Medulla oblongata (tissue), 1 donor: ENCODE measurements at regions not wholly inside any gene's neighbourhood (a gene's known extent, or its start where the extent isn't known, plus 50 kb on each side); places are given as distances from the start of the nearest gene placed in this dataset.
"Not testable (repeated sequence)": the region's sequence is repeated elsewhere in the genome, so short reads cannot be mapped to it uniquely, and the experiment has no call there.

Experiments
- DNase-seq: peaks from one replicate; pipeline ENCODE4 v3.0.0-alpha.2; 2015; ENCODE audit errors: extremely low spot score

DNA sequence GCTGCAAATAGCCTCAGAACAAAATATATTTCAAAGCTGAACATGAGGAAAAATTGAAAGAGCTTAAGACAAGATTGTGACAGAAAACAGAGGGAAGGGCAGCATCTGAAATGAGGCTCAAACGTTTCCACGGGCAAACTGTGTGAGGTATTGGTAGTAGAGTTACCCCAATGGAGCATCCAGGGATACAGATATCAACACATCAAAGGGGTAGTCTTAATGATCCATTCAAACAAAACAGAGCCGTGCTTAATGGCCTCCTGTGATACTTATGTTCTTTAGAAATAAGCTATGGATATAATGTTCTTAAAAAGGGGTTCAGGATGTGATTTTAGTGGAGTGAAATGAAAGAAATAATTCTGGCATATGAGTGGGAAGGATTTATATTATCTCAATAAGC is 430.3 kb upstream of the PDZRN3 start:
- DNase-seq = no peak

GRCh38 chr3:74054566-74054965 is 429.8 kb upstream of the PDZRN3 start:
- DNase-seq = no peak

DNA sequence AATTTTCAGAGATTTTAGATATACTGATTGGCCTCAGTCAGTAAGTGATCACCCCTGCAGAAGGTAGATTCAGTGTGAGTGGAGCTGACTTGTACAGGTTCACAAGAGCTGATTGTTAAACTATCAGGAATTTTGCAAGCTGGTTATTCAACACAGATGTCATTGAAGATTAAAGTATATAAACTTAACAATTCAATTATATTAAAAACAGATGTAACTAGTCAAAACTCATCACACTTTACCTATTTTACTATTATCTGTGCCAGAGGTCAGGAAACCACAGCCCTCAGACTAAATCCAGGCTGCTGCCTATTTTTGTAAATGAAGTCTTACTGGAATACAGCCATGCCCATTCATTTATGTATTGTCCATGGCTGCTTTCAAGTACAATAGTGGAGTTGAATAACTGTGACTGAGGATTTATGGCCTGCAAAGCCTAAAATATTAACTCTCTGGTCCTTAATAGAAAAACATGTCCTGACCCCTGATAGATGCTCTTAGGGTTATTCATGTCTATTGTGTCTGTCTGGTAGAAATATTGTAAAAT is 429.3 kb upstream of the PDZRN3 start:
- DNase-seq = no peak

DNA sequence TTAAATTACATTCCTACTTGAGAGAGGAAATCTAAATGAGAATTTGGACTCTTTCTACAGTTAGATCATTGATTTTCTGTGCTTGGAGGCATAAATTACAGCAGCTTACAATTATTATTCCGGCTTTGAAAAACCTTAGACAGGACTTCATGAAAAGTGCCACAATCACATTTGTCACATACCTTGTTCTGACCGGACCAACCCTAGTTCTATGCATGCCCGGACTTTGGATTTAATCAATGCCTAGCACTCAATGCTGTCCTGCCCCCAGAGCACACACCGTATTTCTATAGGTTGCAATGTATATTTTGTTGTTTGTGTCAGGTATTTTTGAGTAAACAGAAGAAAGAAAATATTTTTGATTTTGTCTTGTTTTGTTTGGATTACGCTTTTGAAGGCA is 424.7 kb upstream of the PDZRN3 start:
- DNase-seq = no peak

GRCh38 chr3:74048699-74049098 is 424.0 kb upstream of the PDZRN3 start:
- no peak for DNase-seq

- DNase-seq = no peak
Measured at GRCh38 chr3:74045000-74045399, 420.3 kb upstream of the PDZRN3 start.

DNA sequence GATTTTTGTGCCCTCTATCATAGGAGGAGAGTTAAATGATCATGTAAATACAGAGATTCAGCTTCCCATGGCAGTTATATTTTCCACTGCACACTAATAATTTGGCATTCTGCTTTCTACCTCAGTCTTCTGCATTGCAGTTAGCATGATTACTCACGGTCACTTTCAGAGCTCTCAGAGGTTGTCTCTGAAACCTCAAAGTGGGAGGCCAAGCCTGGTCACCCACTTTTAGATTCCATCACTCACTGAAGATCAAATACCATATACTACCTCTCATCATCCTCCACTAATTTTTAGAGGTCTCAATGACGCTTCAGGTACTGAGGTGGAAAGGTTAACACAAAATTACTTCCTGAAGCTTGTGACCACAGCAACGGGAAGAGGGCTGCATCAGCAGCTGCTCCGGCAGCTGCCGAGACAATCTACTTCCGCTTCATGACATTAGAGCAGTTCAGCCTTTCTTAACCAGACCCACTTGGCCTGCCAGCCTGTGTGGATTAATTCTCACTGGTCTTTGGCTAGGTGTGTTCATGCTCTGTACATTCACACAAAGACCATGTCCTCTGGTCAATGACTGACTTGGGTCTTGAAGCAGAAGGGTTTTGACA is 416.4 kb upstream of the PDZRN3 start:
- no peak for DNase-seq

GRCh38 chr3:74039105-74039504 is 414.4 kb upstream of the PDZRN3 start:
- DNase-seq = peak; percentile 13

DNA sequence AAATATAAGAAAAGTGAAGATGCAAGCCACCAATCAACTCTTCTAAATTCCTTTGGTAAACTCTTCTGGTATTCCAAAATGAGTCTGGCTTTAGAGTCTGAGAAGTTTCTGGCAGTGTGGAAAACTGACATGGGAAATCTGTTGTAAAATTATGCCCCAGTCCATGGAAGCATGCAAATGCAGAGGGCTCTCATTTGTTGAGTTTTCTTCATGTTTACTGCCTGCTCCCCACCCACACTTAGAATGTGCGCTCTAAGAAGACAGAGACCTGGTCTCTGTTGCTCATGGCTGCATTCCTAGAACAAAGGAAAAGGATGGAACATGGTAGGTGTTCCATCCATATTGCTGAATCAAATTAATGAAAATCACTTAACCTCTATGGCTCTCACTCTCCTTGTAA is 411.8 kb upstream of the PDZRN3 start:
- DNase-seq = no peak

GRCh38 chr3:74036102-74036501 is 411.4 kb upstream of the PDZRN3 start:
- no peak for DNase-seq

DNA sequence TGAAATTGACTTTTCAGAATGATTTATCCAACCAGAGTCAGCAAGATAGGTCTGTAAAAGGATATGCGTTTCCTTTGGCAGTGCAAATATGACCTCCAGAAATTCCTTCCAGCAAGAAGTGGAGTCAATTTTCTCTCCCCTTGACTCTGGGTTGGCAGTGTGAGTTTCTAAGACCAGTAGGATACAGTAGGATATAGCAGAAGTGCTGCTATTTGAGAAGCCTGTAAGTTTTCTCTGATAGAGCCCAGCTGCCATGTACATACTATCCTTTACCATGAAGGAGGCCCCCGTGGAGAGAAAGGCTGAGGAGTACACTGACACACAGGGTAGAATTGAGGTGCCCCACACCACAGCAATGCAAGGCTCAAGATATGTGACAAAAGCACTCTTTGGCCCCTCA is 409.1 kb upstream of the PDZRN3 start:
- DNase-seq = no peak

GRCh38 chr3:74033381-74033780 is 408.6 kb upstream of the PDZRN3 start:
- DNase-seq = no peak

DNA sequence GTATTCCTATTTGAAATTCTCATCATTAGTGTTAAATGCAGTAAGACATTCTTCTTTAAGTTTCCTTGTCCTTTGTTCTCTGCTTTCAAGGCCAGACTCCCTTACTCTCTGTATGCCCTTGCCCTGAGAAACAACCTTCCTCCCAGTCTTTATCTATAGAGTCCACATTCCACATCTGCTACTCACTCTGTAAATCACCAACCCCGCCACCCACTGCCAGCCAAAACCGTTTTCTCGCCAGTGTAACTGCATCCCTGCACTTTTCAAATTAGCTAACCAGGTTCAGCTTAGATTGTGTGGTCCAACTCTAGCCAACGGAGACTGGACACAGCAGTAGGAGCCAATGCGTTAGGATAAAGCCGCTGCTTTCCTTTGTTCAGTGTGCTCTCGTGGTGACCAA is 402.4 kb upstream of the PDZRN3 start:
- no peak for DNase-seq

DNA sequence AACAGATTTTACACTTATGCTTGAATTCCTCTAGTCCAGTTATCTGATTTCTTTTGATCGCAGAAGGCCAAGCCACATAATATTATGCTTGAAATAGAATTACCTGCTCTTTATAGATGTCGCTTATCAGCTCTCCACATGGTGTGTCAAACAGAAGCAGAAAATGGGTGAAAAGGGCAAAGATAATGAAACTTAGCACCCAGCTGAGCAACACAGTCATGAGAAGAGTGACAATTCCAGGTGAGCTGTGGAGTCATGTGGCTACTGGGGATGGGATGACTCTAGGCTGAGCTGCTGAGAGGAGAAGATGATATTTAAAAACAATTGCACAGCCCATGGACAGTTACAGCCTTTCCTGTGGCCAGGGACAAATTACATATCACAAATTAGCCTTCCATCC is 398.7 kb upstream of the PDZRN3 start:
- DNase-seq = no peak

- no peak for DNase-seq
Measured at GRCh38 chr3:74021449-74021848, 396.7 kb upstream of the PDZRN3 start.

DNA sequence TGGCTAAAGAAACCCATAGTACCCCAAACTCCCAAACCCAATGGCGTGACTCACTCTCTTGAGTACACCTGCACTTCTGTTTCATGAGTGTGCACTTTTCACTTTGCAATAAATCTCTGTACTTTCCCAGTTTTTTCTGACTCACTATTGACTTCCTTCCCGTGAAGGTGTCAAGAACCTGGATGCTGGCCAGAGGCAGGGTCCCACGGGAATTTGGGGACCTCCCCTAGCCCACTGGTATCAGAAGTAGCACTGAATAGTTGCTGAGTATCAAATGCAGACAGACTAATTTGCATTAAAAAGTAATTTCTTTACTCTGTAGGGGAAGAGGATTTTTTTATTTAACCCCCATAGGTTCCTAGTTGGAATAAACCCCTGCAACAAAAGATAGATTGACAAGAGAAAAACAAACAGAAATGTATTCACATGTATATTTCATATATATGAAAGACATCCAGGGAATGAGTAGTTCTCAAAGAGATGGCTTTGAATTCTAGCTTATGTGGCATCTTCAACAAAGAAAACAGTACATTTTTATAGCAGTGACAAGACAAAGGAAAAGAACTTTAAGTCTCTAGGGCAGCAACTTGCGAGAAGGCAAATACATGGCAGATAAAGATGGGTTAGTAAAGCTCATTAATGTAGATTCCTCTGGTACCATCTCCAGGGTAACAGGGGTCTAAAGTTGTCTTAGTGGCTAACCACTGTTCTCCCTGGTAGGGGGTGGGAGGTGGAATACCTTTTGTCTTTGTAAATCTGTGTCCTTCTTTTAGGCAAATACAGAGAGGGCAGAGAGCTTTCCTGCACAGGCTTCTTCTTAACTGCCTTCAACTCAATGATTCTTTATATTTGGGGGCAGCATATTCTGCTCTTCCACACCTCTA is 385.5 kb upstream of the PDZRN3 start:
- no peak for DNase-seq

DNA sequence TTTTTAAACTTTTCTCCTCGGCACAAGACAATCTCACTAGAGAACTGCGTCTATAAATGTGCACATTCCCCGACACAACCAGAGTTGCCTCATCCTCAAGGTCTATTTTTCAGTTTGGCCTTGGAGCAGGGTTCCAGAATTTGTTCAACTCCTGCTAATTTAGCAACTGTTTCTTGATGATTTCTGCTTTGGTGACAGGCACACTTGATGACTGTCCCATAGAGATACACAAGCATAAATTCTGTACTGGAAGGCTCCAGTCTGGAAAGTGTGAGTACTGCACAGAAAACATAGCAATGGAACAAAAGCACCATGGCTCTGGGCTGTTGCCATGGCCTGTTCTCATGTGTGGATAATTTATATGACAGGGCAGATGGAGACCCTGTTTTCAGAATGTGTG is 379.6 kb upstream of the PDZRN3 start:
- no peak for DNase-seq

- DNase-seq = no peak
Measured at GRCh38 chr3:74003734-74004133, 379.0 kb upstream of the PDZRN3 start.

GRCh38 chr3:74001436-74001835 is 376.7 kb upstream of the PDZRN3 start:
- no peak for DNase-seq

DNA sequence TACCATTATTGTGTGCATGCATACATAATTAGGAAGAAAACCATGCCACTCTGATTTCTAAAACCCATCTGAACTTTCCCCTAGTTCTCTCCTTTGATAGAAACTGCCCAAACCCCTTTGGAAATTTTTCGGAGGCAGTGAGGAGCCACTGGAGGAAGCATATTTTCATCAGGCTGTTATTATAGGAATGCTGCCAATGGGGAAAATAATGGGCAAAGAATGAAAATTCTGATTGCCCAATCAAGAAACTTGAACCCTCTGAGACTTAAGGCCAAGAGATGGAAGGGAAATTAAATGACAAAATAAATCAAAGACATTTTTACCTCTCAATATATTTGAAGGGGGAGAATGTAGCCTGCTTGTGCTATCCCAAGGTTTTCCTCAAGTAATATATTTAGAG is 376.0 kb upstream of the PDZRN3 start:
- no peak for DNase-seq

DNA sequence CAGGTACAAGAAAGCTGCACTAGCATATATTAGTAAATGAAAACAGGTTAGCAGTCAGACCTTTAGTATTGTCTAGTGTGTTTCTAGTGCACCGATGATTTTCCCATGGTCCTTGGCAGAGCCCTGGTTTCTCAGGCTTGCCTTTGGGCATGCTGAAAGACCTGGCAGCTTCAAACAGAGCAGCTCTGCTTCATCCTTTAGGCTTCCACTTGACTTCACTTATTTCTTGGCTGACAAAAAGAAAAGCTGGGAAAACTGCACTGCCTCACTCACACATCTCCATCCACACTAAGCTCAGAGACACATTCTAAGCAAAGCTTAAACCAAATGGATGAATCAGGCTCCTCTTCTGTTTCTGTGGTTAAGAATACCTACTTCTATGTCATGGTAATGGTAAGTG is 374.8 kb upstream of the PDZRN3 start:
- peak; percentile 59 for DNase-seq

GRCh38 chr3:73990691-73991090 is 365.9 kb upstream of the PDZRN3 start:
- DNase-seq = not testable (repeated sequence)

DNA sequence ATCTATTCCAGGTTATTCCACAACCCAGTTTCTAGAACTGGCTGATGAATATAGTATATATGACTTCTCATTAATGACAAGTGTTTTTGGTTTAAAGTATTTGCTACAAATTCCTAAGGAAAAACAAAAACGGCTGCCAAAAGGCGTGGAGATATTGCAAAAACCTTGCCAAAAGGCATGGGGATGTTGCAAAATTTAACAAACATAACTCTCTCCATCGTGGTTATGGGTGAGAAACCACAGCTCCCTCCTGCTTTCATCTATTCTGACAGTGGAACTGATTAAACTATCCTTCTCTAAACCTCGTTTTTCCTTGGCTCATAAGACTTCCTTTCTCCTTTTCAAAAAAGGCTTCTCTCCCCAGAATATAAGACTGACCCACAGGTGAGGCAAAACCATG is 342.0 kb upstream of the PDZRN3 start:
- DNase-seq = no peak
